Esophagus muscularis mucosa (tissue), 4 donors: ENCODE measurements at regions not wholly inside any gene's neighbourhood (a gene's known extent, or its start where the extent isn't known, plus 50 kb on each side); places are given as distances from the start of the nearest gene placed in this dataset.

Source experiments
- DNase-seq: peaks from one replicate; pipeline ENCODE4 v3.0.0-alpha.2; 2017; ENCODE audit errors: extremely low spot score
- H3K27ac ChIP-seq, 4 donors: fragments of 200-600 bp; sonication (generic); replicated peaks in 1 of 4; 1 replicate in 3 of 4; 2 replicates in 1 of 4; pipeline ENCODE4 v1.5.1; 2016 to 2019; ENCODE audit warnings: mild to moderate bottlenecking in 1 of 4
- H3K27me3 ChIP-seq, 4 donors: fragments of 200-600 bp; sonication (generic); one replicate each; pipeline versions ENCODE4 v1.5.1 to v1.6.0; 2016 to 2019
- H3K36me3 ChIP-seq, 4 donors: fragments of 200-600 bp; sonication (generic); one replicate each; pipeline ENCODE4 v1.5.1; 2016 to 2019
- H3K4me1 ChIP-seq, 4 donors: fragments of 200-600 bp; sonication (generic); one replicate each; pipeline ENCODE4 v1.5.1; 2016 to 2019
- H3K4me3 ChIP-seq, 4 donors: fragments of 200-600 bp; sonication (generic); 1 replicate in 2 of 4; 2 replicates in 2 of 4; pipeline ENCODE4 v1.5.1; 2016 to 2019; ENCODE audit warnings: mild to moderate bottlenecking in 4 of 4, moderate library complexity in 1 of 4
- H3K9me3 ChIP-seq, 4 donors: fragments of 200-600 bp; sonication (generic); 1 replicate in 3 of 4; 2 replicates in 1 of 4; pipeline ENCODE4 v1.5.1; 2016 to 2019
- CTCF ChIP-seq, 3 experiments: fragments of 200-600 bp in 2 of 3; fragments of 450-650 bp in 1 of 3; sonication (generic) in 2 of 3; IDR thresholded peaks; one replicate each; pipeline ENCODE4 v1.5.1; 2017 to 2019; ENCODE audit warnings: antibody characterized with exemption in 3 of 3, mild to moderate bottlenecking in 2 of 3, moderate library complexity in 1 of 3
- EP300 ChIP-seq: sonication (generic); formaldehyde crosslinking; IDR thresholded peaks from one replicate; pipeline ENCODE4 v1.6.1; 2017; ENCODE audit warnings: antibody characterized with exemption
- POLR2A ChIP-seq: fragments of 450-650 bp; IDR thresholded peaks from one replicate; pipeline ENCODE4 v1.6.1; 2017; ENCODE audit warnings: antibody characterized with exemption, moderate library complexity, mild to moderate bottlenecking, low read depth
- POLR2AphosphoS5 ChIP-seq, 2 donors: sonication (generic); formaldehyde crosslinking; IDR thresholded peaks; one replicate each; pipeline ENCODE4 v1.6.1; 2017; ENCODE audit warnings: antibody characterized with exemption in 2 of 2
- WGBS: methylation state at CpG from one replicate; pipeline ENCODE4 v1.1.5; 2018; 5-methylcytosine and 5-hydroxymethylcytosine counted together
- intact Hi-C: fragments of 100-400 bp; cut with DNase I; formaldehyde crosslinking; loops from one replicate; pipeline ENCODE4 v1.15.1; 2023

DNA sequence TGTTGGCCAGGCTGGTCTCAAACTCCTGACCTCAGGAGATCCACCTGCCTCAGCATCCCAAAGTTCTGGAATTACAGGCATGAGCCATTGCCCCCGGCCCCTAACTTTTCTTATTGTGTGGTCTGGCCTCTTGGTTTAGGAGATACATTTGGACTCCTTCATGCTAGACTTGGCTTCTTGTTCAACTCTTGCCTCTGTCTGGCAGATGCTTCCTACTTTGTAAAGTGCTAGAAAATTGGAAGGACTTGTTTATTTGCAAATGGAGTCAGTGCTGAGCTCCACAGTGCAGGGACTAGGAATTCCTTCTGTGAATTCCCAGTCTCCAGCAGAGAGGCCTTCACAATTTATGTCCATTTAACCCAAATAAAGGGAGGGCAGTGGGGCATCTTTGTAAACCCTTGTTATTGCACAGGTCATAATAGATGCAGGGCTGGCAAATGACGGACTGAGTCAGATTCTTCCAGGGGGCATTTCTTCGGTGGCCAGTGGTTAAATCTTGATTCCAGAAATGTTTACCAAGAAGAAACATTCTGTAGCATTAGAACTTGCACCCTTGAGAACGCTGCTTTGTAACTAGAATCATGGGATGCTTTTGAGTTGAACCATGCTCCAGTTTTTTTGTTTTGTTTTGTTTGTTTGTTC, 73.8 kb upstream of the TBX3 start:
- WGBS: 88% methylated on average over 4 of the region's 4 CpGs
- intact Hi-C loops: no loop called here
- TF ChIP-seq POLR2AphosphoS5 (IDR thresholded peaks at IDR 0.05) (no peak), CTCF (IDR thresholded peaks at IDR 0.05) (no peak), EP300 (no peak), POLR2A (no peak)

DNA sequence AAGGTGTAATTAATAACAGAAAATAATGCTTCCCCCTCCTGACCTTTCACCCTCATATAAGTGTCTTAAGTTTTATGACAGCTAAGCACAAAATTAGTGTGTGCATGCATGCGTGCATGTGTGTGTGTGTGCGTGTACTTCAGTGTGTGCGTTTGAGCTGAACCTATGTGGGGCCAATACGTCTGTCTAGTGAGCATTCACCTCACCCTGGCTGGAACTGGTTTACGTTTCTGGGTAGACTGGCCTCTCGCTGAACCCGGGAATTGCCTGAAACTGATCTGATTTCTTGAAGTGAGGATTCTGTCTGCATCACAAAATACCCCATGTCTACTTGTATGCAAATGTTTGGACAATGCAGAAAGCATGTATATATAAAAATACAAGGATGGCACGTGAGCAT, 68.2 kb upstream of the TBX3 start:
- Histone ChIP-seq H3K9me3 (no peaks in the 10 kb centered on the region), H3K27ac (no peak overlapping the region), H3K27me3 (no peaks in the 10 kb centered on the region), H3K36me3 (no peaks in the 10 kb centered on the region), H3K4me3 (no peak overlapping the region), H3K4me1 (peaks cover 0 to 11% (median 2%) of the 10 kb centered on the region in 4 donors)
- DNase-seq: no peak
- WGBS: 87% methylated on average over 8 of the region's 8 CpGs
- intact Hi-C loops: no loop called here
- no peak for TF ChIP-seq POLR2A
- TF ChIP-seq POLR2AphosphoS5 (IDR thresholded peaks at IDR 0.05): no peak
- TF ChIP-seq EP300: no peak
- TF ChIP-seq CTCF (IDR thresholded peaks at IDR 0.05): no peak

More for the DNA sequence above, 73.8 kb upstream of the TBX3 start:
- Histone ChIP-seq H3K4me1 (peaks cover 0 to 8% (median 7%) of the 10 kb centered on the region in 4 donors), H3K36me3 (no peaks in the 10 kb centered on the region), H3K9me3 (no peaks in the 10 kb centered on the region), H3K4me3 (no peak overlapping the region), H3K27ac (no peak overlapping the region), H3K27me3 (no peaks in the 10 kb centered on the region)
- no peak for DNase-seq

GRCh38 chr12:114751712-114752111, 67.7 kb upstream of the TBX3 start:
- no peak overlapping the region for H3K27ac ChIP-seq
- intact Hi-C loops: no loop called here
- no peak for TF ChIP-seq POLR2AphosphoS5 (IDR thresholded peaks at IDR 0.05)
- TF ChIP-seq CTCF (IDR thresholded peaks at IDR 0.05): no peak
- TF ChIP-seq POLR2A: no peak
- no peak for TF ChIP-seq EP300
- H3K4me1 ChIP-seq: peaks cover 0 to 15% (median 2%) of the 10 kb centered on the region in 4 donors
- H3K27me3 ChIP-seq: no peaks in the 10 kb centered on the region
- H3K36me3 ChIP-seq: no peaks in the 10 kb centered on the region
- no peaks in the 10 kb centered on the region for H3K9me3 ChIP-seq
- WGBS: 90% methylated on average over 2 of the region's 2 CpGs
- DNase-seq: no peak
- H3K4me3 ChIP-seq: no peak overlapping the region

DNA sequence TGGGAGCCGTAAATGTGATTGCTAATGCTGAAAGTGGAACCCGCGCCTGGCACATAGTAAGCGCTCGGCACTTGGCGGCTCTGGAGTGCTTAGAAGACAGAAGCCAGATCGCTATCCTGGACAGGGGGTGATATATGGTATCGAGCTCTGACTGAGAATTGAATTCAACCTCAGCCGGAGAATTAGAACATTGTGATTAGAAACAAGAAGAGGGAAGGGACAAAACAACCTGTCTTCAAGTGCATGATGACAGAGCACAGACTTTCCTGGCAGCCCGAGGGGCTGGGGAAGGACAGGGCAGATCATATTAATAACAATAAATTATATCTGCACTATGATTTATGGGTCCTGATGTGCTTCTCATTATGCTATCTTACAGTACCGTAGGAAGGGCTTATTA, 66.9 kb upstream of the TBX3 start:
- 43% methylated on average over 11 of the region's 11 CpGs for WGBS

More for the DNA sequence above, 66.9 kb upstream of the TBX3 start:
- H3K36me3 ChIP-seq: no peaks in the 10 kb centered on the region
- H3K27me3 ChIP-seq: no peaks in the 10 kb centered on the region
- intact Hi-C loops: no loop called here
- no peak overlapping the region for H3K27ac ChIP-seq
- no peak for DNase-seq
- TF ChIP-seq POLR2A (no peak), CTCF (IDR thresholded peaks at IDR 0.05) (no peak), EP300 (no peak), POLR2AphosphoS5 (IDR thresholded peaks at IDR 0.05) (no peak)
- no peaks in the 10 kb centered on the region for H3K9me3 ChIP-seq
- H3K4me1 ChIP-seq: peaks cover 0 to 15% (median 2%) of the 10 kb centered on the region in 4 donors
- no peak overlapping the region for H3K4me3 ChIP-seq
